NCI-H2029 (cell line): ENCODE measurements at regions not wholly inside any gene's neighbourhood (a gene's known extent, or its start where the extent isn't known, plus 50 kb on each side); places are given as distances from the start of the nearest gene placed in this dataset.
"Not testable (repeated sequence)": the region's sequence is repeated elsewhere in the genome, so short reads cannot be mapped to it uniquely, and the experiment has no call there.

Experiments used
- DNase-seq: peaks from one replicate; lab custom pipeline; 2025; lab: John Stamatoyannopoulos, UW

GRCh38 chr15:31219221-31219620, 107.4 kb upstream of the KLF13 start:
- no peak for DNase-seq

GRCh38 chr15:31221936-31222515, 104.6 kb upstream of the KLF13 start:
- DNase-seq, result no peak

GRCh38 chr15:31222773-31223341, 103.8 kb upstream of the KLF13 start:
- DNase-seq, result no peak

DNA sequence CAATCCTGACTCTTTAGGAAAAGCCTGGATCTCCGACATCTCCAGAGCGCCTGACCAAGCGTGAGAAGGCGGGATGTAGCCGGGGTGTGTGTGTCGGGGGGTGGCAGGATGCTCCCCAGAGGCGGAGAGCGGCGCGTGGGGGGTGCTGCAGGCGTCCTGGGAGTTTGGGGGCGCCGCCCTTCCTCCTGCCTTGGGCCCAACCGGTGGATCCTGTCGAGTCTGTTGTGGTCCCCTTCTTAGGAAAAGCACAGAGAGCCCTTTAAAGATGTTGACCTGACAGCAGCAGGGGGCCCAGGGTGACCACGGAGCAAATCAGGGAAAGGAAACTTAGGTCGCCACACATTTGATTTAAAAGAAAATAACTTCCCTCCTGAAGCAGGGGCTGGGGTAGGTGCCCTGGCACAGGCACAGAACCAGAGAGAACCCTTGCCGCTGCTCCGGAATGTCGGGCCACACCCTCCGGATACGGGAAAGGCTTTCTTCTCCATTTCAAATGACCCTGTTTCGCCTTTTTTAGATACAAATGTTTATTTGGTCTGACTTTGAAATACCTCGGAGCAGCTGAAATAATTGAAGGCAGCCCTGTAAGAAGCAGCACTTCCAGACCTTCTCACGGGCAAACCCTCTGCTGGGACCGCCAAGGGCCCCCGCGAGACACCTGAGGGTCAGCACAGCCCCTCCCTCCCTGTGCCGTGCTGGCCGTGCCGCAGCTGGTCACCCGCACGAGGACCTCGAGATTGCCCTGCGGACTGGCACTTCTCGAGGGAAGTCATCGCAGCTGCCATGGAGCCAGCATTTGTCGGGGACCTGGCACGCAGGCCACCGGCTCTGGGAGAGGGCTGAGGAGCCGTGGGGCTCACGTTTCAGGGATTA, 102.9 kb upstream of the KLF13 start:
- DNase-seq, result no peak

DNA sequence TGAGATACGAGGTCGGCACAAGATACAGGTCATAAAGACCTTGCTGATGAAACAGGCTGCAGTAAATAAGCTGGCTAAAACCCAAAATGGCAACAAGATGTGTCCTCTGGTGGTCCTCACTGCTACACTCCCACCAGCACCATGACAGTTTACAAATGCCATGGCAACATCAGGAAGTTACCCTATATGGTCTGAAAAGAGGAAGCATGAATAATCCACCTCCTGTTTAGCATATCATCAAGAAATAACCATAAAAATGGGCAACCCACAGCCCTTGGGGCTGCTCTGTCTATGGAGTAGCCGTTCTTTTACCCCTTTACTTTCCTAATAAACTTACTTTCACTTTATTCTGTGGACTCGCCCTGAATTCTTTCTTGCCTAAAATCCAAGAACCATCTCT, 102.0 kb upstream of the KLF13 start:
- not testable (repeated sequence) for DNase-seq

- no peak for DNase-seq
These were observed 101.2 kb upstream of the KLF13 start for GRCh38 chr15:31225356-31225955.

DNA sequence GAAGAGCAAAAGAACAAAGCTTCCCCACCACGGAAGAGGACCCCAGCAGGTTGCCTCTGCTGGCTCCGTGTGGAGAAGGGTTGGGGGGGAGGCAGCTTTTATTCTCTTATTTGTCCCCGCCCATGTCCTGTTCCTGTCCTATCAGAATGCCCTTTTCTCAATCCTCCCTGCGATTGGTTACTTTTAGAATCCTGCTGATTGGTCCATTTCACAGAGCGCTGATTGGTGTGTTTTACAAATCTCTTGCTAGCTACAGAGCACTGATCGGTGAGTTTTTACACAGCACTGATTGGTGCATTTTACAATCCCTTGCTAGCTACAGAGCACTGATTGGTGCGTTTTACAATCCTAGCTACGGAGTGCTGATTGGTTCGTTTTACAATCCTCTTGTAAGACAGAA, 100.6 kb upstream of the KLF13 start:
- no peak for DNase-seq

DNA sequence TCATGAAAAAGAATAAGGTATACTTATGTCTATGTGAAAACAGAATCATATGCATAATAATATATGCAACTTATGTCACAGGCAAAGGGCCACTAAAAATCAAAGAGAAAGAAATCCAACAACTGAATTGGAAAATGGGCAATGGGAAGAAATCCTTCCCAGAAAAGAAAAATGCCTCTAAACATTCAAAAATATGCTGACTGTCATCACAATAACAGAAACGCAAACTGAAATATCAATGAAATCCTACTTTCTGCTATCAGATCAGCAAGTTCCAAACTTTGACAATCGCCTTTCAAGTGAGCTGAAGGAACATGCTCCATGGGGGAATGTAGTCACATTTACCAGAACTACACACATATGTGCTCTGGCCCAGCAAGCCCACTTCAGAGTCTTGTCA, 99.4 kb upstream of the KLF13 start:
- no peak for DNase-seq

GRCh38 chr15:31228011-31228484, 98.6 kb upstream of the KLF13 start:
- no peak for DNase-seq

- no peak for DNase-seq
These were observed 97.4 kb upstream of the KLF13 start for GRCh38 chr15:31228980-31229826.

GRCh38 chr15:31230630-31231485, 95.8 kb upstream of the KLF13 start:
- DNase-seq, result no peak

DNA sequence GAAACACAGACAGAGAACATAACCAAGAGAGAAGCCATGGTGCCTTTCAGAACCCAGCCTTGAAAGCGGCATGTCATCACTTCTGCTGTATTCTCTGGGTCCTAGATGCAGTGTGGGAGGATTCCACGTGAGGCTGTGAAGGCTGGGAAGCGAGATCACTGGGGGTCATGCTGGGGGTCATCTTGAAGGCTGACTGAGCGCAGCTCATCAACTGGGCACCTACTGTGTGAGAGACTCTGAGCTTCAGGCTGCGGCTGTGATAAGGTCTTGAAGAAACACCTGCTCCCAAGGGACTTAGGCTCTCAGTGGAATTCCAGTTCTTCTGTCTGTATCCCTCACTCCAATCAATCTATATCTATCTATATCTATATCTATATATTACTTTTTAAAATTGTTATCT, 91.8 kb upstream of the KLF13 start:
- no peak for DNase-seq

GRCh38 chr15:31235311-31236183, 91.1 kb upstream of the KLF13 start:
- peak; percentile 17 for DNase-seq

- DNase-seq, result peak; percentile 26
These were observed 90.2 kb upstream of the KLF13 start for GRCh38 chr15:31236184-31237042.

DNA sequence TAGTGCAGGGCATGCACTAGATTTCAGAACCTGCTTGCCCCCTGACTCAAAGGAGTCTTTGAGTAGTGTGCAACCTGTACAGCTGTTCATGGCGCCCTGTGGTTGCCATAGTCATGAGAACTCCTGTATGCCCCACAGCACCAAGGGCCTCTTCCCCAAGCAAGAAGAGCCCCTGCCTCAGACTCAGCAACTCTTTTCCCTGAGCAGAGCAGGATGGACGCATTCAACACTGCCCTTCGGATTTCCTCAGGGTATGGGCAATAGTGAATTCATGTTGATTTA, 89.7 kb upstream of the KLF13 start:
- no peak for DNase-seq

GRCh38 chr15:31238906-31239305, 87.7 kb upstream of the KLF13 start:
- no peak for DNase-seq

GRCh38 chr15:31239409-31239808, 87.2 kb upstream of the KLF13 start:
- no peak for DNase-seq

DNA sequence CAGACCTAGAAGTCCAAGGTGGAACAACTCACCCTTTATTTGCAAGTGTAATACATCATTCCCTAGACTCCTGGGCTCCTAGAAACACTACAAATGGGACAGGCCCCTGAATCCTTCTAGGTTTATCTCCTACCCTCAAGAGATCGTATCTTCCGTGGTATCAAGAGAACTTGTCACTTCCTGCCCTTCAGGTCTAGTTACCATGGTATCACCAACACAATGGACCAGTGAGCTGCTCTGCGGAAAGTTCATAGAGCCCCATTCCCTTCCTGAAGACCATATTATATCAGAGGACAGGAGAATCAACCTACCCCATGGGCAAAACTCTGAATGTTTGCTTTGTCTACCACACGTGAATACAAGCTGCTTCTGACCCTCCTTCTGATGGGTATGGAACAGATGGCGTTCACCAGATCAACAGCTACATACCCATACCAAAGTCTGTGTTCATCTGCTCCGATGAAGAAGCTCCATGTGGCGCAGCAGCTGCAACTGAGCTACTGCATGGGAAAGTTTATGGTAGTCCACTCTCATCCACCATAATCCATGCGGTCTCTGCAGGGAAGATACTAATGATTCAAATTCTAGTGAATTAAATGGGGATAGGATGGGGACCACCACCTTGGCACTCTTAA, 84.6 kb upstream of the KLF13 start:
- DNase-seq, result no peak

- no peak for DNase-seq
These were observed 82.7 kb upstream of the KLF13 start for GRCh38 chr15:31243895-31244294.
